SK-N-SH treated with all-trans-retinoic acid at 6 μM for 48 hours (cell line): ENCODE measurements at regions not wholly inside any gene's neighbourhood (a gene's known extent, or its start where the extent isn't known, plus 50 kb on each side); places are given as distances from the start of the nearest gene placed in this dataset.

Experiments
- ATAC-seq: fragments of 200-7000 bp; cut with Tn5 transposase; 3 replicates; pipeline ENCODE4 v1.9.1; 2020; ENCODE audit warnings: mild to moderate bottlenecking, moderate library complexity
- ARNTL ChIP-seq: fragments of 450-650 bp; formaldehyde crosslinking; IDR thresholded peaks from 2 replicates; pipeline ENCODE4 v1.5.0; 2020; ENCODE audit warnings: low read depth, mild to moderate bottlenecking, moderate library complexity, borderline replicate concordance
- CREB5 ChIP-seq: fragments of 250-450 bp; sonication (Bioruptor Pico); IDR thresholded peaks from 2 replicates; pipeline ENCODE4 v1.5.1; 2020; ENCODE audit warnings: low read depth, mild to moderate bottlenecking, moderate library complexity
- CSDC2 ChIP-seq: fragments of 250-450 bp; sonication (Bioruptor Pico); IDR thresholded peaks from 2 replicates; pipeline ENCODE4 v1.5.0; 2020; ENCODE audit warnings: mild to moderate bottlenecking, moderate library complexity
- CSRNP3 ChIP-seq: fragments of 250-450 bp; sonication (Bioruptor Pico); IDR thresholded peaks from 2 replicates; pipeline ENCODE4 v1.5.1; 2021; ENCODE audit warnings: mild to moderate bottlenecking, moderate library complexity
- ESRRG ChIP-seq: fragments of 250-450 bp; sonication (Bioruptor Pico); IDR thresholded peaks from 2 replicates; pipeline ENCODE4 v1.6.1; 2021; ENCODE audit warnings: mild to moderate bottlenecking
- OSR1 ChIP-seq: fragments of 250-450 bp; sonication (Bioruptor Pico); IDR thresholded peaks from 2 replicates; pipeline ENCODE4 v1.8.0; 2022; ENCODE audit warnings: moderate library complexity, mild to moderate bottlenecking, inconsistent platforms
- ZC3H10 ChIP-seq: fragments of 250-450 bp; sonication (Bioruptor Pico); IDR thresholded peaks from 2 replicates; pipeline ENCODE4 v1.5.1; 2021; ENCODE audit warnings: mild to moderate bottlenecking, moderate library complexity
- ZFP3 ChIP-seq: fragments of 250-450 bp; sonication (Bioruptor Pico); IDR thresholded peaks from 2 replicates; pipeline ENCODE4 v1.5.0; 2020; ENCODE audit warnings: mild to moderate bottlenecking, moderate library complexity
- ZFP30 ChIP-seq: fragments of 450-650 bp; formaldehyde crosslinking; IDR thresholded peaks from 2 replicates; pipeline ENCODE4 v1.5.0; 2022; ENCODE audit warnings: mild to moderate bottlenecking, moderate library complexity
- TF ChIP-seq, protein P1 (sequence below): fragments of 250-450 bp; sonication (Bioruptor Pico); IDR thresholded peaks from 2 replicates; pipeline ENCODE4 v1.8.0; 2020; ENCODE audit warnings: mild to moderate bottlenecking, moderate library complexity, borderline replicate concordance
- TF ChIP-seq, protein P2 (sequence below): fragments of 250-450 bp; sonication (Bioruptor Pico); IDR thresholded peaks from 2 replicates; pipeline ENCODE4 v1.8.0; 2021; ENCODE audit warnings: low read depth, mild to moderate bottlenecking, moderate library complexity, borderline replicate concordance

- TF ChIP-seq, protein P1, sequence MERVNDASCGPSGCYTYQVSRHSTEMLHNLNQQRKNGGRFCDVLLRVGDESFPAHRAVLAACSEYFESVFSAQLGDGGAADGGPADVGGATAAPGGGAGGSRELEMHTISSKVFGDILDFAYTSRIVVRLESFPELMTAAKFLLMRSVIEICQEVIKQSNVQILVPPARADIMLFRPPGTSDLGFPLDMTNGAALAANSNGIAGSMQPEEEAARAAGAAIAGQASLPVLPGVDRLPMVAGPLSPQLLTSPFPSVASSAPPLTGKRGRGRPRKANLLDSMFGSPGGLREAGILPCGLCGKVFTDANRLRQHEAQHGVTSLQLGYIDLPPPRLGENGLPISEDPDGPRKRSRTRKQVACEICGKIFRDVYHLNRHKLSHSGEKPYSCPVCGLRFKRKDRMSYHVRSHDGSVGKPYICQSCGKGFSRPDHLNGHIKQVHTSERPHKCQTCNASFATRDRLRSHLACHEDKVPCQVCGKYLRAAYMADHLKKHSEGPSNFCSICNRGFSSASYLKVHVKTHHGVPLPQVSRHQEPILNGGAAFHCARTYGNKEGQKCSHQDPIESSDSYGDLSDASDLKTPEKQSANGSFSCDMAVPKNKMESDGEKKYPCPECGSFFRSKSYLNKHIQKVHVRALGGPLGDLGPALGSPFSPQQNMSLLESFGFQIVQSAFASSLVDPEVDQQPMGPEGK = no peak
- no peak for TF ChIP-seq ARNTL
- TF ChIP-seq ZC3H10 (CRISPR knock-in tag) = no peak
- TF ChIP-seq CSRNP3 (CRISPR knock-in tag) = no peak
- TF ChIP-seq, protein P2, sequence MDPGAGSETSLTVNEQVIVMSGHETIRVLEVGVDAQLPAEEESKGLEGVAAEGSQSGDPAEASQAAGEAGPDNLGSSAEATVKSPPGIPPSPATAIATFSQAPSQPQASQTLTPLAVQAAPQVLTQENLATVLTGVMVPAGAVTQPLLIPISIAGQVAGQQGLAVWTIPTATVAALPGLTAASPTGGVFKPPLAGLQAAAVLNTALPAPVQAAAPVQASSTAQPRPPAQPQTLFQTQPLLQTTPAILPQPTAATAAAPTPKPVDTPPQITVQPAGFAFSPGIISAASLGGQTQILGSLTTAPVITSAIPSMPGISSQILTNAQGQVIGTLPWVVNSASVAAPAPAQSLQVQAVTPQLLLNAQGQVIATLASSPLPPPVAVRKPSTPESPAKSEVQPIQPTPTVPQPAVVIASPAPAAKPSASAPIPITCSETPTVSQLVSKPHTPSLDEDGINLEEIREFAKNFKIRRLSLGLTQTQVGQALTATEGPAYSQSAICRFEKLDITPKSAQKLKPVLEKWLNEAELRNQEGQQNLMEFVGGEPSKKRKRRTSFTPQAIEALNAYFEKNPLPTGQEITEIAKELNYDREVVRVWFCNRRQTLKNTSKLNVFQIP (CRISPR knock-in tag) = no peak
These were observed 54.0 kb upstream of the SPATA31D4 start (continued) for GRCh38 chr9:81874250-81874649.

DNA sequence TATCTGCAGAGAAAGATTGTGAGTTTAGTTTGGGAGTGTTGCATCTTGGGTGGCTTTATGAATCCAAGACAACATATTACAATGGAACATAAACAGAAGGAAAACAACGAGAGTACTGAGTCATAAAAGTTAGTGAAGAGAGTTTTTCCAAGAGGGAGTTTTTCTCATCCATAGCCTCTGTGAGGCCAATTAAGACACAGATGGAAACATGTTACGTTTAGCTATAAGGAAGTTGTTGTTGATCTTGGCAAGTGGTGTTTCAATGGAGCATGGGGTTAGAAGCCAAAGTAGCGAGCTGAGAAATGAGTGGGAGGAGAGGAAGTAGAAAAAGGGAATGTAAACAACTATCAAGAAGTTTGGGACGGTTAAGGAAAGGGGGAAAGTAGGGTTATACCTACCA, 53.3 kb upstream of the SPATA31D4 start:
- TF ChIP-seq ZFP3 (CRISPR knock-in tag) = no peak
- TF ChIP-seq ZFP30 (CRISPR knock-in tag) = 0 out of 2 replicates have a peak, but pooled peaks have one; percentile 7
- no peak for TF ChIP-seq ZC3H10 (CRISPR knock-in tag)
- no peak for TF ChIP-seq ESRRG
- ATAC-seq = no peak

DNA sequence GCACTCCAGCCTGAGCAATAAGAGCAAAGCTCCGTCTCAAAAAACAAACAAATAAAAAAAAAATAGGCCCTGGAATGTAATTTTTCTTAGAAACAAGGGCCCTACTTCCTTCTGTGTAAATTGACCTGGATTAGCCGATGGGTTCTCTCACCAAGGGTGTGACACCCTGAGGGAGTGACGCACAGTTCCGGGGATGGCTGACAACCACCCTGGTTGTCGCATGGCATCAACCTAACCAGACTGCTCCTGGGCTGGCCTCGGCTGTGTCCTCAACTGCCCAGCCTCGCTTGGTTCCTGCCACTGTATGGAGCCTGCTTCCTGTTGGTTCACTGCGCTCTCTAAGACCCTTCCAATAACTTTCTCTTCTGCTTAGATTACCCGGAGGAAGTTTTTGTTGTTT, 51.2 kb upstream of the SPATA31D4 start:
- ATAC-seq = no peak
- no peak for TF ChIP-seq CSDC2 (CRISPR knock-in tag)
- no peak for TF ChIP-seq ZFP3 (CRISPR knock-in tag)
- no peak for TF ChIP-seq OSR1 (CRISPR knock-in tag)
- no peak for TF ChIP-seq CREB5 (CRISPR knock-in tag)
- TF ChIP-seq, protein P1 = no peak
- TF ChIP-seq ZC3H10 (CRISPR knock-in tag) = no peak
- TF ChIP-seq, all 23 proteins: peak for 0
